HEK293T (cell line): ENCODE measurements at regions not wholly inside any gene's neighbourhood (a gene's known extent, or its start where the extent isn't known, plus 50 kb on each side); places are given as distances from the start of the nearest gene placed in this dataset.

Experiments
- CTCF ChIA-PET: fragments of 350-600 bp; formaldehyde crosslinking; extraction: SDS; loops from one replicate; lab custom pipeline; 2021; ENCODE audit warnings: antibody characterized with exemption, inconsistent platforms; lab: Yijun Ruan, JAX
- POLR2A ChIA-PET: fragments of 350-600 bp; formaldehyde crosslinking; extraction: SDS; loops from one replicate; lab custom pipeline; 2020; ENCODE audit warnings: antibody characterized with exemption, inconsistent platforms; lab: Yijun Ruan, JAX
- DNase-seq: peaks from one replicate; pipeline ENCODE4 v3.0.0; 2012; ENCODE audit warnings: mixed read lengths; ENCODE audit errors: extremely low spot score
- ARNT ChIP-seq: fragments of 450-650 bp; IDR thresholded peaks from 2 replicates; pipeline ENCODE4 v1.6.1; 2017; ENCODE audit warnings: mild to moderate bottlenecking
- BHLHE40 ChIP-seq: fragments of 450-650 bp; IDR thresholded peaks from 2 replicates; pipeline ENCODE4 v1.6.1; 2016; ENCODE audit warnings: mild to moderate bottlenecking, moderate library complexity, borderline replicate concordance
- CTBP1 ChIP-seq: fragments of 450-650 bp; IDR thresholded peaks from 2 replicates; pipeline ENCODE4 v1.6.1; 2016; ENCODE audit warnings: borderline replicate concordance
- ELF4 ChIP-seq: fragments of 450-650 bp; IDR thresholded peaks from 2 replicates; pipeline ENCODE4 v1.6.1; 2017; ENCODE audit warnings: antibody characterized with exemption
- FOXA1 ChIP-seq: fragments of 450-650 bp; IDR thresholded peaks from 2 replicates; pipeline ENCODE4 v1.6.1; 2016; ENCODE audit warnings: mild to moderate bottlenecking
- FOXK2 ChIP-seq: fragments of 450-650 bp; IDR thresholded peaks from 2 replicates; pipeline ENCODE4 v1.6.1; 2016; ENCODE audit warnings: mild to moderate bottlenecking
- FOXM1 ChIP-seq: fragments of 450-650 bp; IDR thresholded peaks from 2 replicates; pipeline ENCODE4 v1.6.1; 2017; ENCODE audit warnings: mild to moderate bottlenecking, borderline replicate concordance
- HDGF ChIP-seq: fragments of 450-650 bp; IDR thresholded peaks from 2 replicates; pipeline ENCODE4 v1.6.1; 2017; ENCODE audit warnings: antibody characterized with exemption, borderline replicate concordance
- L3MBTL2 ChIP-seq: fragments of 450-650 bp; conservative IDR thresholded peaks from 2 replicates; pipeline ENCODE4 v1.6.1; 2016; ENCODE audit warnings: mild to moderate bottlenecking
- LEF1 ChIP-seq: fragments of 450-650 bp; IDR thresholded peaks from 2 replicates; pipeline ENCODE4 v1.6.1; 2017; ENCODE audit warnings: mild to moderate bottlenecking, borderline replicate concordance
- NFRKB ChIP-seq: fragments of 450-650 bp; IDR thresholded peaks from 2 replicates; pipeline ENCODE4 v1.6.1; 2016; ENCODE audit warnings: mild to moderate bottlenecking, moderate library complexity
- PKNOX1 ChIP-seq: fragments of 450-650 bp; IDR thresholded peaks from 2 replicates; pipeline ENCODE4 v1.6.1; 2016
- SP1 ChIP-seq: fragments of 450-650 bp; IDR thresholded peaks from 2 replicates; pipeline ENCODE4 v1.6.1; 2017
- SUZ12 ChIP-seq: fragments of 450-650 bp; IDR thresholded peaks from 2 replicates; pipeline ENCODE4 v1.6.1; 2016; ENCODE audit warnings: mild to moderate bottlenecking
- TARDBP ChIP-seq: fragments of 450-650 bp; IDR thresholded peaks from 2 replicates; pipeline ENCODE4 v1.6.1; 2016
- ZNF384 ChIP-seq: fragments of 450-650 bp; IDR thresholded peaks from 2 replicates; pipeline ENCODE4 v1.6.1; 2016

GRCh38 chr14:71290301-71290700 is 383.0 kb downstream of the PCNX1 start:
- CTCF ChIA-PET = no interaction called here
- POLR2A ChIA-PET = no interaction called here
- TF ChIP-seq HDGF (no peak), ARNT (no peak), FOXM1 (no peak), CTBP1 (no peak), L3MBTL2 (no peak), BHLHE40 (no peak), FOXA1 (no peak), NFRKB (no peak), SUZ12 (no peak), SP1 (no peak), ZNF384 (no peak), PKNOX1 (no peak), FOXK2 (no peak), ELF4 (no peak), LEF1 (no peak), TARDBP (no peak)
- no peak for DNase-seq

- DNase-seq = no peak
- CTCF ChIA-PET = no interaction called here
- TF ChIP-seq CTBP1 (no peak), HDGF (no peak), L3MBTL2 (no peak), PKNOX1 (no peak), LEF1 (no peak), ARNT (no peak), FOXA1 (no peak), FOXM1 (no peak)
- POLR2A ChIA-PET = no interaction called here
These were observed 383.8 kb downstream of the PCNX1 start for GRCh38 chr14:71290960-71291466.

- TF ChIP-seq CTBP1 (no peak), SP1 (no peak), ARNT (no peak), FOXA1 (no peak), NFRKB (no peak)
- ChIA-PET CTCF (no interaction called here), POLR2A (no interaction called here)
- DNase-seq = no peak
These were observed 388.9 kb downstream of the PCNX1 start for GRCh38 chr14:71296184-71296583.

- no peak for TF ChIP-seq ELF4
- no peak for TF ChIP-seq FOXK2
- no peak for TF ChIP-seq LEF1
- no peak for TF ChIP-seq CTBP1
- CTCF ChIA-PET = interaction anchor here (0.6 kb wide), 1 partner anchor 384 kb away, joined by 3 read pairs; no protein-coding TSS in a partner anchor
- DNase-seq = no peak
- POLR2A ChIA-PET = no interaction called here
These were observed 393.5 kb downstream of the PCNX1 start for GRCh38 chr14:71300566-71301330.

- DNase-seq = no peak
- ChIA-PET CTCF (no interaction called here), POLR2A (no interaction called here)
- TF ChIP-seq ELF4 = no peak
- no peak for TF ChIP-seq FOXK2
- TF ChIP-seq L3MBTL2 = no peak
- no peak for TF ChIP-seq HDGF
- TF ChIP-seq CTBP1 = no peak
- no peak for TF ChIP-seq ARNT
- no peak for TF ChIP-seq FOXM1
- no peak for TF ChIP-seq PKNOX1
- no peak for TF ChIP-seq SUZ12
These were observed 394.4 kb downstream of the PCNX1 start for GRCh38 chr14:71301611-71302010.

- CTCF ChIA-PET = no interaction called here
- POLR2A ChIA-PET = no interaction called here
- no peak for DNase-seq
- no peak for TF ChIP-seq FOXA1
- TF ChIP-seq L3MBTL2 = no peak
- TF ChIP-seq FOXM1 = no peak
- TF ChIP-seq ELF4 = no peak
- TF ChIP-seq BHLHE40 = no peak
- no peak for TF ChIP-seq PKNOX1
- TF ChIP-seq CTBP1 = no peak
- TF ChIP-seq ARNT = no peak
- TF ChIP-seq FOXK2 = no peak
- TF ChIP-seq HDGF = no peak
These were observed 397.4 kb downstream of the PCNX1 start for GRCh38 chr14:71304690-71305089.
